Mammary epithelial cell (primary cell): ENCODE measurements at regions not wholly inside any gene's neighbourhood (a gene's known extent, or its start where the extent isn't known, plus 50 kb on each side); places are given as distances from the start of the nearest gene placed in this dataset.

Experiments
- CTCF ChIP-seq, 2 donors: IDR thresholded peaks in 1 of 2; conservative IDR thresholded peaks in 1 of 2; 2 replicates each; pipeline ENCODE4 v1.5.1; 2011 to 2012; ENCODE audit warnings: inconsistent platforms in 2 of 2, low read length in 2 of 2, mild to moderate bottlenecking in 2 of 2, control low read depth in 1 of 2, low read depth in 1 of 2; ENCODE audit not compliant: insufficient read depth in 1 of 2; ENCODE audit errors: extremely low read depth in 1 of 2
- EZH2 ChIP-seq: IDR thresholded peaks from 2 replicates; pipeline ENCODE4 v1.6.1; 2012; ENCODE audit warnings: low read length, inconsistent platforms, borderline replicate concordance

DNA sequence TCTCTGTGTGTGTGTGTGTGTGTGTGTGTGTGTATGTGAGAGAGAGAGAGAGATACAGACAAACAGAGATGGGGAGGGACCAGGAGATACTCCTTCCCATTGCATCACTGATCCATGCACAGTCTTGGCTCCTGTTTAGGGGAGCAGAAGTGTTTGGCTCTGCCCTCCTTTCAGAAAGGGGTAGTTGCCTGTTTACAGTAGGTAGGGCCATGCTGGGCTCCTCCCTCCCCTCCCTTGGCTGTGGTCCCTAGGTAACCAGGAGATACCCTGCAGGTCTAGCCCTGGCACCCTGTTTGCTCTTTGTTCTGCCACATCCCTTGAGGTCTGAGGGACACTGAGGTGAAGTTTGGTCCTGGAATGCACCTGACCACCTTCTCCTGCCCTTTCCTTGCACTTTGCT lies 95.3 kb downstream of the RAMP3 start:
- TF ChIP-seq CTCF (conservative IDR thresholded peaks at IDR 0.05 in 1 of 2, IDR thresholded peaks at IDR 0.05 in 1 of 2; ENCODE audit: extremely low read depth in 1 of 2, insufficient read depth in 1 of 2, low read depth in 1 of 2, low read length in 2 of 2) (no peak), EZH2 (no peak)
